NCI-H1105 treated with DMSO at 0.1 percent for 48 hours (cell line): ENCODE measurements at regions not wholly inside any gene's neighbourhood (a gene's known extent, or its start where the extent isn't known, plus 50 kb on each side); places are given as distances from the start of the nearest gene placed in this dataset.
"Not testable (repeated sequence)": the region's sequence is repeated elsewhere in the genome, so short reads cannot be mapped to it uniquely, and the experiment has no call there.

ENCODE experiments used
- DNase-seq: peaks from one replicate; lab custom pipeline; 2025; lab: John Stamatoyannopoulos, UW

DNA sequence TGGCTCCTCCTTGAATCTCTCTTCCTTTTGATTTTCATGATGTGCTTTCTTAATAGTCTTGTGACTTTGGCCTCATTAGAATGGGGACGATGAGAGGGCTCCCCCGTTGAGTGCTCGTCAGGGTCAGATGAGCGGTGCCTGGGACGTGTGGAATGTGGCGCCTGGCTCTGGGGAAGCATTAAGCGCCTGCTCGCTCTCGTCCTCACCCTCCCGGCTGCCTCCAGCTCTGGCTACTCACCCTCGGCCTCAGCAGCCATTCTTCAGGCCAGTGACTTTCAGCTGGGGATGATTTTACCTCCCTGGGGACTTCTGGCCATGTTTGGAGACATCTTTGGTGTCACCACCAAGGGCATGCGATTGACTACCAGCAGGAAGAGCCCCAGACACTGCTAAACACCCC, 69.7 kb downstream of the RPS6KA4 start:
- DNase-seq, result no peak

- no peak for DNase-seq
Observed at GRCh38 chr11:64429970-64430369, 71.0 kb downstream of the RPS6KA4 start.

DNA sequence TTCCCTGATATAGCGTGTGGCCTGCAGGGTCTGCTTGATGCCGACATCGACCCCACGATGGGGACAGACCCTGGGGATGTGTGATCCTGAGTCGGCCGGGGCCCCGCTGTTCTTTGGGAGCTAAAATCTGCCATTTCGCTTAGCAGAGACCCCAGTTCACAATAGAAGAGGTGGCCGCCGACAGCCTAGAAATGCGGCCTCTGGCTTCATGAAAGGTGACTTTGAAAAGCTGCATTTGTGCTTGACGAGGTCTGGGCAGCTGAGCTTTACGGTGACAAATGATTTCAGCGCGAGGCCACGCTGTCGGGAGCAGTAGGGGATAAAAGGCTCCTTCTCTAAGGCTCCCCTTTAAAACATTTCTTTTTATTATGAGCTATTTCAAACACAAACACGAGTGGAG, 71.7 kb downstream of the RPS6KA4 start:
- no peak for DNase-seq

DNA sequence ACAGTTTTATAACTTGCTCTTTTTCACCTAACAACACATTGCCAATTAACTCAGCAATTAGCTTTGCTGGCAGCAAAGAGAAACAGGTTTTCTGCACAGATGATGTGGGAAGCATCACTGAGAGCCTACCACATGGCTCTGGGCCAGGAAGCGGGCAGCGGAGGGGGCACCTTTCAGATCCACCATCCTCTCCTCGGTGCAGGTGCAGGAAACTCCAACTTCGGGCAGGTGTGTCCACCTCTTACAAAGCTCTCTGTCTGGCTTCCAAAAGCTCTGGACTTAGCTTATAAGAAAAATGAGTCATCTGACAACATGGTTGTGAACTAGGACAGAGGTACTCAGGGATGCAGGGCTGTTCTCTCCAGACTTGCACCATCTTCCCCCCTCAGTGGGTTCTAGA, 77.0 kb downstream of the RPS6KA4 start:
- peak; percentile 85 for DNase-seq

- no peak for DNase-seq
Observed at GRCh38 chr11:64437426-64437825, 78.5 kb downstream of the RPS6KA4 start.

GRCh38 chr11:64438986-64439771, 80.2 kb downstream of the RPS6KA4 start:
- no peak for DNase-seq

DNA sequence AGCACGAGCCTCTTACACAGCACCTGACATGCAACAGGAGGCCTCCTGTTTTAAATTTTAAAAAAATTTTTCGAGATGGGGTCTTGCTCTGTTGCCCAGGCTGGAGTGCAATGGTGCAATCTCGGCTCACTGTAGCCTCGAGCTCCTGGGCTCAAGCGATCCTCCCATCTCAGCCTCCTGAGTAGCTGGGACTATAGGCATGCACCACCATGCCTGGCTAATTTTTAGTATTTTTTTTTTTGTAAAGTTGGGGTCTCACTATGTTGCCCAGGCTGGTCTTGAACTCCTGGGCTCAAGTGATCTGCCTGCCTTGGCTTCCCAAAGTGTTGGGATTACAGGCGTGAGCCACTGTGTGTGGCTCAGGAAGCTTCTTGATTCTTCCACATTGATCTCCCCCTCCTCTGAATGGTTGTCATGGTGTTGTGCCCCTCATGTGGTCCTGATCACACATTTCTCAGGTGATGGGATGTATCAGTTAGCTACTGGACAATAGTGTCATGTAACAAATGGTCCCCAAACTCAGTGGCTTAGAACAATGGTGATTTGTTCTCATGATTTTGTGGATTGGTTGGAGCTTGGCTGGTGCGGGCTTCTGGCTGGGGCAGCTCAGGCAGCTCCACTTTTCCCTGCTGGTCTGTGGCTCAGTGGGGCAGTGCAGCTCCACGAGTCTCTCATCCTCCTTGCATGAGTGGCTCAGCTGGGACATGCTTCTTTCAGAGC, 81.0 kb downstream of the RPS6KA4 start:
- not testable (repeated sequence) for DNase-seq

GRCh38 chr11:64441127-64441526, 82.2 kb downstream of the RPS6KA4 start:
- no peak for DNase-seq

DNA sequence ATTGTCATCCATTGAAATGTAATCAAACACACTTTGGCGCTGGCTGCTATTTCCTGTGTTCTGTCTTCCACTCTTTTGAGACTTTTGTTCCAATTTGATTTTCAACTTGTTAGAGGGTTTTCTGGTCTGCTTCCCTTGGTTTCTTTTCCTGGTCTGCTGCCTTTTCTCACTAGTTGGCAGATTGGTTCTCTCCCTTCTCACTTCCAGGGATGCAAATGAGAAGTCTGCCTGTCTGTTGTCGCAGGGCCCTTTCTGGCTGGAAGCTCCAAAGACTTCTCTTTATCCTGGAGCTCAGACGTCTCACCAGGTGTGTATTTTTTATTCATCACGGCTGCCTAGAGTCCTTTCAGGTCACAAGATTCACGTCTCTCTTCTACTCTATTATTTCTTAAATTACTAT, 84.0 kb downstream of the RPS6KA4 start:
- DNase-seq, result no peak

DNA sequence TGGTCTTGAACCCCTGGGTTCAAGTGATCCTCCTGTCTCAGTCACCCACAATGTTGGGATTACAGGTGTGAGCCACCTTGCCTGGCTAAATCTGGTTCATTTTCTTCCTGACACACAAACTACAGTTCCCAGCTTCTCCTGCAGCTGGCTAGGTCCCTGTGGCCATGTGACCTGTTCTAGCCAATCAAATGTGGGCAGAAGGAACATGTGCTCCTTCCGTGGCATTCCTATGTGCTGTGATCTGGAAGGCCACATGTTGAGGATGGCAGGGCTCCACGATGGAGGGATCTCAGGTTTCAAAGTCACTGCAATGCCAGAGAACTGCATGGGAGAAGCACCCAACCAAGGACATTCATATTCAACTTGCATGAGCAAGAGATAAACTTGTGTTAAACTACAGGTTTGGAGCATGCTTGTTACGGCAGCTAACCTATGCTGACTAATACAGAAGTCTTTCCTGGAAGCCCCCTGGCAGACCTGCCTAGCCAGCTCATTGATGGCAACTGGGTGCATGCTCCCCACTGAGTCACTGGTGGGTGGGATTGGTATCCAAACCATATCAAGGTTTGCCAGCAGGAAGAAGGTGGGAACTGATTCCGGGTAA, 86.0 kb downstream of the RPS6KA4 start:
- peak; percentile 13 for DNase-seq

GRCh38 chr11:64445651-64446050, 86.7 kb downstream of the RPS6KA4 start:
- no peak for DNase-seq

GRCh38 chr11:64447831-64448598, 89.1 kb downstream of the RPS6KA4 start:
- peak; percentile 10 for DNase-seq

GRCh38 chr11:64448599-64449380, 89.8 kb downstream of the RPS6KA4 start:
- peak; percentile 80 for DNase-seq

DNA sequence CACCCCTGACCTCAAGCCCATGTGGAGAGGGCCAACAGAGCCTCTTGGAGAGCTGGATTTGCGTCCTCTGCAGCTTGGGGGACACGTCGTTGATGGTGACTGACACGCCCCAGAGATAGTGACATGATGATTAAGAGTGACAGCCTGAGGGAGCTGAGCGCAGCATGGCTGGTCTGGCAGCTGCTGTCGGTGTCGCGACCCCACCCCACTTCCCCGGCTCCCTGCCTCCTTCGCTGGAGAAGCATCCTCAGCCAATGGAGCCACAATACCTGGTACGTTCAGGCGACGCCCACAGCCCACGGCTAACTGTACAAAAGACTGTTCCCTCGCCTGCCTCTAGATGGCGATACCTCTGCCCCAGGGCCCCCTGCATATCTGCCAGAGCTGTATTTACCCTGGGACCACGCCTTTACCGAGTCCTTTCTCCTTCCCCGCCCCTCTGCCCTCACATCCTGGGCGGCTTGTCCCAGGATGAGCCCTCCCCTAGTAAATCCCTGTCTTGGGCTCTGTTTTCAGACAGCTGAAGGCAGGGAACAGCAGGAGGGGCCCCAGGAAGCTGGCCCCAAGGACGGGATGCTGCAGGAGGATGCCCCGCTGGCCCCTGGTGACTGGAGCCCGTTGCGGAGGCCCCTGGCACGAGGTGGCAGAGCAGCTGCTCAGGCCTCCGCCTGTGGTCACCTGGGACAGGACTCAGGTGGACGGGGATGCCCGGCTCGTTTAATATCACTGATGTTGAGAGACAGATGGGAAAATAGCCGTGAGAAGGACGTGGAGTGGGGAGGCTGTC, 90.6 kb downstream of the RPS6KA4 start:
- DNase-seq, result peak; percentile 88

DNA sequence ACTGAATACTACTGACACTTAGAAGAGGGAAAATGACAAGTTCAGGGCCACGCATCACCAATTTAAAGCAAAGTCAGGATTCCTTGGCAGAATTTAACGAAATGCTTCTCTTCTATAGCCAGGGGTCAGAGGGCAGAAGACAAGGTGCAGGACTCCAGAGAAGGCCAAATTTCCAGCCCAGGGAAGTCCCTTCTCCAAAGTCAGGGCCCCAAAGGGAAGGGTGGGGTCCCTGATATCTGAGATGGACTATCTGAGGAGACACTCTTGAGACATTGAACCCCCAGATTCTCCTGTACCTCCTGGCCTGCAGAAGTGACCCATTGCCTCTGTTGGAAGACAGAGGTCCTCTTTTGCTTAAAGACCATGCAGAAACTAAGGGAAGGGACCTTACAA, 91.2 kb downstream of the RPS6KA4 start:
- no peak for DNase-seq

DNA sequence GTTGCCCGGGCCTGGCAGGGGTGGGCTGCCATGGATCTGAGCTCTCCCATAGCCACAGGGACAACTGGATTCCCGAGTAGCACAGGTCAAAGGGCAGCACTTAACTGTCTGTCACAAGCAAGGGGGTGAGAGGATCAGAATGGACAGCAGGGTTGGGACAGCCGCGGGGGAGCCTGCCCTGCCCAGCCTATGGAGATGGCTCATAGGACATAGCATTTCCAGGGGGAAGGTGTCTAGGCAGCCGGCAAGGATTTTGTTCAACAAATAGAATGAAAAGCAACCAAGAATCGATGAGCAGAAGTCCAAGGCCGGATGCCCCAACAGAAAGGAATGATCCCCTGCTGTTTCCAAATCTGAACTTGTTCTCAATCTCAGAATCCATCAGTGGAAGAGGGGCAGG, 92.9 kb downstream of the RPS6KA4 start:
- DNase-seq, result no peak

- DNase-seq, result no peak
Observed at GRCh38 chr11:64453466-64453865, 94.5 kb downstream of the RPS6KA4 start.

DNA sequence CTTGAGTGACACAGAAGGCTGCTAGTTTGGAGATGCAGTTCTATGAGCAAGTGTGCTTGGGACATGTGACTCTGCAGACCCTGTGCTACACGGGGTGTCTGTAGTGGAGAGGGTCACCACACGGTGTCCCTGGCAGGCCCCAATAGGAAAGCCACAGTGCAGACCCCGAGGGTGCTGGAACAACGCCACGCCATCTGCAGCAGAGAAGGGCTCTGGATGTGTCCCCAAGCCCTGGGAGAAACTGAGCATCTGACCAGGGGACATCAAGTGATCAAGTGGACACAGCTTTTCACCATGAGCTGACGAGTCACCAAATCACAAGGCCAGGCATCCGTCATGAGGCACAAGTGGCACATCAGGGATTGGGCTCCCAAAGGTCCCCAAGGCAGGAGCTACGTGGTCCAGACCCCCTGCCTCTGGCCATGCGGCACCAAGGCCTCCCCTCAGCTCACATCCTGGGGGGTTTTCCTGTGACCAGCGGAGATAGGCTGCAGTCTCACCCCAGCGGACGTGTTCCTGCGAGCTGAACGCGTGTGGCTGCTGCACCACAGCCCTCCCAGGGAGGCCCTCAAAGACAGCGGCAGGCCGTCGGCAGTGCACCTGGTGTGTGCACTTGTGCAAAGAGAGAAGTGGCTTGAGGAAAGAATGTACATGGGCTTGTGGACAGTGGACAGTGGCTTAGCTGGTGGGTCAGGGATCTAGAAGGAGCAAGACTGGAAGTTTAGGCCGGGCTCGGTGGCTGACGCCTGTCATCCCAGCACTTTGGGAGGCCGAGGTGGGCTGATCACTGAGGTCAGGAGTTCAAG, 96.7 kb downstream of the RPS6KA4 start:
- DNase-seq, result no peak

DNA sequence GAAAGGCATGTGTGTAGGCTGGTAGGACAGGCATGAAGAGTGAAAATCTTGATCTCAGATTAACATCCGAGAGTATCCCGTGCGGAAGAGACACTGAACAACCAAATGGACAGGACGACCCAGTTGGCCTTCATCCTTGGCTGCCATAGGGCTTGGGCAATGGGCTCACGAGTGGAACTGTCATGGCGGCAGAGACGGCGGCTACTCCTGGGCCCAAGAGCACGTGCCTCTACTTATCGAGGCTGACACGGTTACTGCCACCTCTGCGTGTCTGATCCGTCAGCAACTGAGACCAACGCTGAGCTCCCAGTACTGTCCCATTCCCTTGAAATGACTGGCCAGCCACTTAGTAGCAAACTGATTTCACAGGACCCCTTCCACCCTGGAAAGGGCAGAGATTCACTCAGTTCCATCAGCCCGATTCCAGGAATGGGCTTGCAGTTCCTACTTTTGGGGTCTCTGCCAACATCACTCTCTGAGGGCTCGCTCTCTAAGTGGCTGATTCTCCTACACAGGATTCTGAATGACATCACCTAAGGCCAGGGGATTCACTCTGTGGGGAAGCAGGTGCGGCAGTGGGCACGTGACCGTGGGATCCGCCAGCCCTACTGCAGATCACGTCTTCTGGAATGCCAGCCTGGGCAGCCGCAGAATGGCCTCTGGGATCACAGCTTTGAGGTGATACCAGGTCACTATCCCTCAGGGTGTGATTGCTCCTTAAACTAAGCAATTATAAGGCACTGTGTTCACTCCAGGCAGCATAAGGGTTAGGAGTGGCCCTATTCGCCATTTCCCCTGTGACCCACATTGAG, 97.8 kb downstream of the RPS6KA4 start:
- DNase-seq, result no peak
